ENCODE measurements at regions not wholly inside any gene's neighbourhood (a gene's known extent, or its start where the extent isn't known, plus 50 kb on each side); places are given as distances from the start of the nearest gene placed in this dataset.

DNA sequence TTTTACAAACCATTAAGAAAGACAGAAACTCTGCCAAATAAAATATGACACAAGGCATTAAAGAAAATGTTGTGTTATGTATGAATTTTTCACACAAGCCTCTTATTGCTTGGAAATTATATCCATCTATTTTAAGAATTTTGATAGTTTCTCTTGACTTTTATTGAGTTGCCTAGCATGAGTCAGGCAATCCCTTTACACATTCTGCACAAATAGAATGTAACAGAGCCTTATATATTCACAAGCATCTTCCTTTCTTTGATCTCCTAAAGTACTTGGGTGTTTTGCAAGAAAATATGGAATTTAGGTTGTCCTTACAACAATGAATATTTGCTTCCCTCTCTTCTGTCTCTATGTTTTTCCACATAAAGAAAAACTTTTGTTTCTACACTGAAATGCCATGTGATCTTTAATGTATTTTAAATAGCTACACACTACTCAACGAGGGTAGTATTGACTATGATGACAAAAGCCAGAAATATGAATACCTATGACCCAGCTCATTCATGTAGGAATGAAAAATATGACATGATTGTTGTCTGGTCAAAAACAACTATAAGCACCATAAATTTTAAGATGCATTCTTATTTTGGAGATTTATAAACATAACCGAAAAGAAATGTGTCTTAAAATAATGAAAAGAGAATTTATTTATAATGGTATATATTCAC is 398.8 kb downstream of the GUCY1A2 start:
- Histone ChIP-seq H3K4me3 (no peak overlapping the region), H3K27ac (no peak overlapping the region)

DNA sequence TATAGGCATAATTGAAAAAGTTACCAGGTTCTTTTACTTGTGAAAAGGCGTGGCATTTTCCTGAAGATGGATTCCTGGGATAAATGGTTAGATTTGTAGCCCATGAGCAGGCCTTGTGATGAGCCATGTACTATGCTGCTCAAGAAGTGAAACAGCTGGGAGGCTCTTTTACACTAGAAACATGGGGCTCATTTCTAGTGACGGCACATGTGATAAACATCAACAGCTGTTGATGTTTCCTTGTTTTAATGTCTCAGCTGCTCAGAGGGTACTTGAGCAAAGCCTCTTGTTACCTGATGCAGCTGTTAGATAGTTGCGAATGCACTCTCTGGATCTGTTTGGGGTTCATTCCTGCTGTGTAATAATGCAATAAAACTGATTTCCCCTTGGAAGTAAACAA is 396.8 kb downstream of the GUCY1A2 start:
- no peak overlapping the region for H3K27ac ChIP-seq
- H3K4me3 ChIP-seq, result no peak overlapping the region

All from skin epidermis (tissue), 12 donors.